ENCODE measurements at regions not wholly inside any gene's neighbourhood (a gene's known extent, or its start where the extent isn't known, plus 50 kb on each side); places are given as distances from the start of the nearest gene placed in this dataset.

DNA sequence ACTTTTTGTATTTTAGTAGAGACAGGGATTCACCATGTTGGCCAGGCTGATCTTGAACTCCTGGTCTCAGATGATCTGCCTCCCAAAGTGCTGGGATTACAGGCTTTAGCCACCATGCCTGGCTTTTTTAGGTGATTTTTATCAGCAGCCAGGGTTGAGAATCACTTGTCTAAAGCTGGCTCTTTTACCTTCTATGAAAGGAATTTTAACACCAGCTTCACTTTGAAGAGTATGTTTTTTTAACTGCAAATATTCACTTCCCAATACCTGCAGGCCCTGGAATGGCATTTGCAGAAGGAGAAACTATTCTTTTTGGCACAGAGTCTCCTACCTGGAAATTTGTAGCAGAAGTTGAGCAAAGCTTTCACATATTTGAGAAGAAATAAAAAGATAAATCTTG is 63.6 kb upstream of the NAA20 start:
- DNase-seq (ENCODE audit: low spot score) = no peak

DNA sequence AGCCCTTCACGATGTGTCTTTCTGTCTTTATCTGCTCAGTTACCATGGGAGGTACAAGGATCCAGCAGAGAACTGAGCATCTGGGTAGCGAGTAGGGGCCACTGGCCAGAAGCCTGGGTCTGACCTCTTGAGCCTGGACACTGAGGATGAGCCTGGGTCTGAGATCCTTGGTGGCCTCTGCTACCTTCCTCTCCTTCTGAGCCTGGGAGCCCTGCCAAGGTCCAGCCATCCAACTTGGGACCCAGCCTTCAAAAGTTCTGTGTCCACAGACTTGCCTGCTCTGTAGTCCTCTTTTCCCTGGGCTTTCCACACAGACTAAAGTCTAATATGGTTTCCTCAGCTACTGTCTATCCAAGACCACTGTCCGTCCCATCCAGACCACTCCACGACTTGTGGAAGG is 60.2 kb upstream of the NAA20 start:
- no peak for DNase-seq (ENCODE audit: low spot score)

DNA sequence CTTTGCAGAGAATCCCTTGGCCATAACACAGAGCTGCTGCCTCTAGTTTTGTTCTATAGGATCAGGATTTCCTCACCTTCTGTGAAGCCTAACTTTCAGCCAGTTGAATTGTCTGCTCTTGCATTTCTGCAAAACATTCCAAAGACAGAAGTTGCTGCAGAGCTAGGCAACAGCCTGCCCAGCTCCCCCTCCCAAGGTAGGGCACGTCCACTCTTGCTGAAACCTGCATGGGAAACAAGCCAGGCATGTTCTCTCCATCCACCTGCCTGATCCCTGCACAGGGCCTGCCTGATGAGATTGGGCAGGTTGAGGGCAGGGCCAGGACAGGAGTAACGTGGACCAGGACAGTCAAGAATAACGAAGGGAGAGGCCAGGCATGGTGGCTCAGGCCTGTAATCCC is 58.9 kb upstream of the NAA20 start:
- no peak for DNase-seq (ENCODE audit: low spot score)

DNA sequence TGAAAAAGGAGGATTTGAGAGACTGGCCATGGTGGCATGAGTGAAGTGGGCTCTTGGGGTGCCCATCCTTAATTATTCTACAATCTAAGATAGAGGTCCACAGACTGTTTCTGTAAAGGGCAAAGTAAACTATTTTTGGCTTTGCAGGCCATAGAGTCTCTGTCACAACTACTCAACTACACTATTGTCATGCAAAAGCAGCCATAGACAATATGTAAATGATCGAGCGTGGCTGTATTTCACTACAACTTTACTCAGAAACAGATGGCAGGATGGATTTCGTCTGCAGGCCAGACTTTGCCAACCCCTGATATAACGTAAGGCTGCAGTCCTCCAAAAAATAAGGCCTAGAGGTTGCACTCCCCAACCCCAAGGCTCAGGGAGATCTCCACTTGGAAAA is 58.2 kb upstream of the NAA20 start:
- DNase-seq (ENCODE audit: low spot score) = no peak

DNA sequence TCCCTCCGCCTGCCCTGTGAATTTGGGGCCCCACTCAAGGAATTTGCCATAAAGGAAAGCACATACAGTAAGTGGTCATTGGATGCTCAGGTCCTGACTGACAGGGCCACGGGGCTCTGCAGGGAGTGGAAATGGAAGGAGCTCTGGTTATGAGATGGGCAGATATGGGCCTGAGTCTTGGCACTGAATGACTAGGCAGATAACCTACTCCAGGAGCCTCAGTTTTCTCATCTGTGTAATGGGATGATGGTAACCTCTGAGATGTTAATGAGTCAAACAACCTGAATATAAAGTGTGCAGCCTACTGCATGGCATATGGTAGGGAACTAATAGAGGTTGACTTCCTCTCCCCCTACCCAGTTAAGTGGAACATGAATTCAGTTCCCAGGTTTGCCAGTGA is 56.4 kb upstream of the NAA20 start:
- DNase-seq (ENCODE audit: low spot score) = no peak

DNA sequence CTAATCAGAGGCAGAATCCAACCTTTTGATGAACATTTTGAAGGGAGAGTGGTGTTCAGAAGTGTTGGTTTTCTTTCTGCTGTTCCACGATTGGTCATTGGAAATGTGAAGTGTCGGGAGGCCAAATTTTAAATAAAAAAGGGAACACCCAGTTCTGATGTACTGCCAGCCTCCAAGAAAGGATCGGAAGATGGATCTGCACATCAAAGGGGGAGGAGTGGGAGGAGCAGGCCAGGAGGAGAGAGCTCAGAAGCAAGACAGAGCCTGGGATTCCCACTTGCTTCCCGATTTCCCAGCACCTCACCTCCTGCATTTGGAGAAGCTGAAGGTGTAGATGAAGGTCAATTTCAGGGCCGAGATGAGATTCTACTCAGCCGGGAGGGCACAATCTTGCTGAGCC is 55.9 kb upstream of the NAA20 start:
- DNase-seq (ENCODE audit: low spot score) = no peak

DNA sequence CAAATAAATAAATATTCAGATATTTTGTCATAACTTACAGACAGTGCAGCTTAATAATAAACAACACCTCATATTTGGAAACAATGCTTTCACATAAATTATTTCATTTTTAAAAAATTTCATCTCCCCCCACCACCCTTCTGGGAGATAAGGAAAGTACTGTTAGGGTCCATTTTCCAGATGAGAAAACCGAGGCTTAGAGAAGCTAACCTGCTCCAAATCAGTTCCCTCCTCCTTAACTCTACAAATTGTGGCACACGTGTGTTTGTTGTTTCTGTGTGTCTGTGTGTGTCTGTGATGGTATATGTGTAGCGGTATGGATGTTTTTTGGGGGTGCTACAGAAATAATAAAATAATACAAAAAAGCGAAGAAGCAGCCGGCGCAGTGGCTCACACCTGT is 54.2 kb upstream of the NAA20 start:
- no peak for DNase-seq (ENCODE audit: low spot score)

DNA sequence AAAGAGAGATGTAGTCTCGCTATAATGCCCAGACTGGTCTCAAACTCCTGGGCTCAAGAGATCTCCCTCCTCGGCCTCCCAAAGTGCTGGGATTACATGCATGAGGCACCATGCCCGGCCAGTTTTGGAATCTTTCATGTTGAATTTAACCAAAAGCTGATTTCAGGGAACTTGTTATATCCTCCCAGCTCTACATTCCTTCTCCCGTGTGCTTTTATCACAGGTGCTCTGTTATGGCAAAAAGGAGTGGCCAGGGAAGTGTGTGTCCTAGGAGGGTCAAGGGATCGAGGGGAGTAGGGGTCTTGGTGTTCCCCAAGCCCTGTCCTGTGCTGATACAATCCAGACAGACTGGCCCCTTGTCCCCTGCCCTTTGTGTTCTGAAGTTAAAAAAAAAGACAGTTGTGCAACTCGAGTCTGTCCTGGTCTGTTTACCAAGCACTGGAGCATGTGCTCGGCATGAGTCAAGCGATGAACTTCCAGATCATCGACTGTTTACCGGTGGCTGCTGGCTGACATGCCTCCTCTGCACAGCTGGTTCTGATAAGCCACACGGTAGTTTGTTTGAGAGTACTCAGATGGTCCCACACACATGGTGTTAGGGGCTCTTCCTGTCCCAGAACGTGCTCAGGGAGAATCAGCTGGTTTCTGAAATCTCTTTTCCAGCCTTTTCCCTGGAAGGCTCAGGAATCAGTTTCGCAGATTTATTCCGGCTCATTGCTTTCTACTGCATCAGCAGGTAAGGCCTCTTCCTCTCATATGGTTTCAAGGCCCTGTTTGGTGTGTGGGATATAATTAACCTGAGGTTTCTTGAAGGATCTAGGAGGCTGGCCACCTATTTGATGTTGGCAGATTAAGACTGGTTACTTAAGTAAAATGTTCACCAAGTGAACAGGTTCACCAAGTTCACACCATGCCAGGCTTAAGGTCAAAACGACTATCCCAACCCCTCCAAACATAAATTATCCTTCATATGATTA is 52.6 kb upstream of the NAA20 start:
- no peak for DNase-seq (ENCODE audit: low spot score)

DNA sequence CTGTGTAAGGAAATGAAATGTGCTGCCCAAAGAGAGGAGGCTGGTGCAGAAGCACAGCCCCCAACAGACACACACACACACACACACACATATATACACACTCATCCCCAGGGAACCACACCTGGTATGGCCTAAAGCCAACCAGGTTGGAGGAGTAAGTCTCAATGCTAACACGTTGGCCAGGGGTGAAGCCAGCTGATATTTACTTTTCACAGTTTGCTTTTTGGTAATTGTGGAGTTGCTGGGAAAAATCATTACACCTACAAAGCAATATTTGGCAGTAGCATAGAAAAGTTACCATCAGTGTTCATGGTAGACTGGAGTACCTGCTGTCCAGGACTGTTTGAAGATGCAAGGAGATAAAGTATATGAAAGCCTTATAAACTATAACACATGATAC is 50.3 kb upstream of the NAA20 start:
- DNase-seq (ENCODE audit: low spot score) = no peak
